Stimulated activated effector memory CD8-positive, alpha-beta T cell treated with anti-CD3 and anti-CD28 coated beads, Interleukin-12 subunit alpha, Interleukin-12 subunit beta, amount 100 ng/mL, for 72 hours (primary cell): ENCODE measurements at regions not wholly inside any gene's neighbourhood (a gene's known extent, or its start where the extent isn't known, plus 50 kb on each side); places are given as distances from the start of the nearest gene placed in this dataset.

Source experiments
- ATAC-seq: fragments of 150-1000 bp; cut with Tn5 transposase; 2 replicates; pipeline ENCODE4 v1.10.0; 2021
- DNase-seq, 2 donors: peaks; one replicate each; pipeline ENCODE4 v3.0.0; 2021 to 2022; ENCODE audit warnings: low spot score in 2 of 2
- H3K27ac Mint-ChIP-seq: one replicate; pipeline ENCODE4 v1.8.0; 2022; ENCODE audit warnings: mild to moderate bottlenecking, mixed read lengths
- H3K36me3 Mint-ChIP-seq: one replicate; pipeline ENCODE4 v1.8.0; 2022; ENCODE audit warnings: mild to moderate bottlenecking, mixed read lengths
- H3K4me1 Mint-ChIP-seq: one replicate; pipeline ENCODE4 v1.8.0; 2022; ENCODE audit warnings: mixed read lengths
- H3K4me3 Mint-ChIP-seq: one replicate; pipeline ENCODE4 v1.8.0; 2022; ENCODE audit warnings: mild to moderate bottlenecking, mixed read lengths
- H3K9me3 Mint-ChIP-seq: one replicate; pipeline ENCODE4 v1.8.0; 2022; ENCODE audit warnings: mixed read lengths

- Mint-ChIP-seq H3K9me3 (no peaks in the 10 kb centered on the region), H3K4me3 (no peak overlapping the region), H3K27ac (no peak overlapping the region), H3K36me3 (no peaks in the 10 kb centered on the region), H3K4me1 (no peaks in the 10 kb centered on the region)
- ATAC-seq = no peak
- DNase-seq = no peak
Observed at GRCh38 chr10:131433568-131433967, 122.0 kb upstream of the TCERG1L start.

DNA sequence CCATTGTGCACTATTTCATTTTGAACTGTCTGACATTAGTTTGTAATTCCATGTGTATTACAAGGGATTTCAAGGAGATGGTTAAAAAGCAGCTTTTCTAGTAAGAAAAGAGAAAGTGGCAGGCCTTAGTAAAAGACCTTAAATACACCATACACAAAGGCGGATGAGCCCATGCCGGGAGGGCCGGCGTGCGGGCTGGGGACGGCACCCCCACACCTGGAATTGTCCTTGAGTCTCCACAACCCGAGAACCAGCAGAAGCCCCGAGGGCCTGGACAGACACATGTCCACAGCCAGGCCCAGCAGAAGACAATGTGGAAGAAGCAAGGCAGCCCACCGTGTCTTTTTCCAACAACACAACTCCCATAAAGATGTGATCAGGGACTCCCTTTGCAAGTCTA, 123.7 kb upstream of the TCERG1L start:
- H3K36me3 Mint-ChIP-seq = no peaks in the 10 kb centered on the region
- DNase-seq (no peak), ATAC-seq (no peak)
- no peak overlapping the region for H3K4me3 Mint-ChIP-seq
- H3K27ac Mint-ChIP-seq = no peak overlapping the region
- H3K9me3 Mint-ChIP-seq = peaks cover 4% of the 10 kb centered on the region
- no peaks in the 10 kb centered on the region for H3K4me1 Mint-ChIP-seq

DNA sequence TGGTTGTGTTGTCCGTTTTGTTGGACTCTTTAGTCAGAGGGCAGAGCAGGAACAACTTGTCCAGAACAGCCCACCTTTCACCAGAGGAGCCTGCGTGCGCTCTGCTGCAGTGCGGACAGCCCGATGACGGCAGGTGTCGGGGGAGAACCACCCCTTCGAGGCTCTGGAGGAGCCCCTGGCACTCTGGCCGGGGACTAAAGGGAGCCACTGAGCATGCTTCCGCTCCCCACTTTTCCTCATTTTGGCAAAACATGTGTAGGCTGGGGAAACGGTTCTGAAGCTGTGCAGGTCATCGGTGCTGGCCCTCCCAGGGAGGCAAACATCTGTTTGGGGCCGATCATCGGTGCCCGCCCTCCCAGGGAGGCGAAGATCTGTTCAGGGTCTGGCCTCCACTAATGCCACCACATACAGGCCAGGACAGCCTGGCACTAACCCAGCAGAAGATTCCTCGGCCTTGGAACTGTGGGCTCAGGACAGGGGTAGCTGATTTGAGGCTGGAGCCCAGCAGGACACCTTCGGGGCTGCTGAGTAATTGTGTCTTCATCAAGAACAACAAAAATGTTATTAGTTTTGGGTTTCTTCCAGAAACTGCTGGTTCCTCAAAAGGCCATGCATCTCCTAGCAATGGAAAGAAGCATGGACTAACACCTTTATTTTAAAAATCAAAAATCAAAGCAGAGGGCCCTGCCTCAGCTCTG, 124.4 kb upstream of the TCERG1L start:
- DNase-seq (no peak), ATAC-seq (no peak)
- H3K27ac Mint-ChIP-seq = no peak overlapping the region
- peaks cover 4% of the 10 kb centered on the region for H3K9me3 Mint-ChIP-seq
- no peak overlapping the region for H3K4me3 Mint-ChIP-seq
- no peaks in the 10 kb centered on the region for H3K4me1 Mint-ChIP-seq
- no peaks in the 10 kb centered on the region for H3K36me3 Mint-ChIP-seq

- H3K9me3 Mint-ChIP-seq = peaks cover 4% of the 10 kb centered on the region
- ATAC-seq = no peak
- DNase-seq = no peak
- no peaks in the 10 kb centered on the region for H3K36me3 Mint-ChIP-seq
- H3K4me3 Mint-ChIP-seq = no peak overlapping the region
- no peak overlapping the region for H3K27ac Mint-ChIP-seq
- H3K4me1 Mint-ChIP-seq = no peaks in the 10 kb centered on the region
Observed at GRCh38 chr10:131436458-131436857, 124.9 kb upstream of the TCERG1L start.

GRCh38 chr10:131437556-131438475, 126.3 kb upstream of the TCERG1L start:
- no peak overlapping the region for H3K27ac Mint-ChIP-seq
- no peaks in the 10 kb centered on the region for H3K4me1 Mint-ChIP-seq
- no peak for ATAC-seq
- H3K4me3 Mint-ChIP-seq = no peak overlapping the region
- H3K9me3 Mint-ChIP-seq = peaks cover 4% of the 10 kb centered on the region
- DNase-seq = no peak
- H3K36me3 Mint-ChIP-seq = no peaks in the 10 kb centered on the region

- Mint-ChIP-seq H3K4me3 (no peak overlapping the region), H3K4me1 (no peaks in the 10 kb centered on the region), H3K9me3 (peaks cover 4% of the 10 kb centered on the region), H3K27ac (no peak overlapping the region), H3K36me3 (no peaks in the 10 kb centered on the region)
- DNase-seq = no peak
- ATAC-seq = no peak
Observed at GRCh38 chr10:131438665-131439064, 127.1 kb upstream of the TCERG1L start.

- DNase-seq (no peak), ATAC-seq (no peak)
- no peak overlapping the region for H3K27ac Mint-ChIP-seq
- H3K36me3 Mint-ChIP-seq = no peaks in the 10 kb centered on the region
- H3K4me1 Mint-ChIP-seq = no peaks in the 10 kb centered on the region
- H3K9me3 Mint-ChIP-seq = peaks cover 4% of the 10 kb centered on the region
- no peak overlapping the region for H3K4me3 Mint-ChIP-seq
Observed at GRCh38 chr10:131439705-131440104, 128.2 kb upstream of the TCERG1L start.

GRCh38 chr10:131440405-131441360, 129.2 kb upstream of the TCERG1L start:
- Mint-ChIP-seq H3K27ac (no peak overlapping the region), H3K4me1 (no peaks in the 10 kb centered on the region)
- DNase-seq = no peak

GRCh38 chr10:131442271-131442670, 130.8 kb upstream of the TCERG1L start:
- Mint-ChIP-seq H3K9me3 (peaks cover 4% of the 10 kb centered on the region), H3K4me3 (no peak overlapping the region), H3K36me3 (no peaks in the 10 kb centered on the region), H3K27ac (no peak overlapping the region), H3K4me1 (no peaks in the 10 kb centered on the region)
- no peak for ATAC-seq
- no peak for DNase-seq

More at GRCh38 chr10:131440405-131441360, 129.2 kb upstream of the TCERG1L start:
- Mint-ChIP-seq H3K36me3 (no peaks in the 10 kb centered on the region), H3K4me3 (no peak overlapping the region), H3K9me3 (peaks cover 4% of the 10 kb centered on the region)
- ATAC-seq = no peak

GRCh38 chr10:131444286-131444685, 132.8 kb upstream of the TCERG1L start:
- no peaks in the 10 kb centered on the region for H3K36me3 Mint-ChIP-seq
- H3K4me1 Mint-ChIP-seq = no peaks in the 10 kb centered on the region
- no peaks in the 10 kb centered on the region for H3K9me3 Mint-ChIP-seq
- DNase-seq = no peak
- no peak overlapping the region for H3K4me3 Mint-ChIP-seq
- no peak for ATAC-seq
- no peak overlapping the region for H3K27ac Mint-ChIP-seq

DNA sequence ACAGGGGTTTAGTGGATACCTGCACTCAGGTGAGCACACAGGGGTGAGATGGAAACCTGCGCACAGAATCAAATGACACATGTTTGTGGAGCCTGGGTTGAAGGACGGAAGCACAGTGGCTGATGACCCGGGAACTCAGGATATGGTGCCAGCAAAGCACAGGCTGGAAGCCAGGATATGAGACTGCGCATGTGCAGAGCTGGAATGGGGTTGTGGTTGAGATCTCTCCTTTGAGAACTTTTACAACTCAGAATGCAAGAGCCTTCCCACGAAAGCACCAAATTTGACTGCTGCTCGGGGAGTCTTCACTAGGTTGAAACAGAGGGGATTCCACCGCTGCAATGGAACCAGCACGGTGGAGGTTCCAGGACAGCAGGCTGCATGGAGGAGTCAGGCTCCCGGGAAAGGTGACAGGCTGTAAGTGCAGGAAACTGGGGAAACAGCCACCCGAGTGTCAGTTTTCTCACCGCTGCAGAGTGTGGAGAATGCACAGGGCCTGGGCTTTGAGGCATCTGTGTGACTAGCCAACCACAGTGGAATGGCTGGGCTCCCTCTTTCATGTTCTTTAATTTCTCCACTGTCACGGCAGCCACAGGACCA, 133.4 kb upstream of the TCERG1L start:
- no peaks in the 10 kb centered on the region for H3K36me3 Mint-ChIP-seq

DNA sequence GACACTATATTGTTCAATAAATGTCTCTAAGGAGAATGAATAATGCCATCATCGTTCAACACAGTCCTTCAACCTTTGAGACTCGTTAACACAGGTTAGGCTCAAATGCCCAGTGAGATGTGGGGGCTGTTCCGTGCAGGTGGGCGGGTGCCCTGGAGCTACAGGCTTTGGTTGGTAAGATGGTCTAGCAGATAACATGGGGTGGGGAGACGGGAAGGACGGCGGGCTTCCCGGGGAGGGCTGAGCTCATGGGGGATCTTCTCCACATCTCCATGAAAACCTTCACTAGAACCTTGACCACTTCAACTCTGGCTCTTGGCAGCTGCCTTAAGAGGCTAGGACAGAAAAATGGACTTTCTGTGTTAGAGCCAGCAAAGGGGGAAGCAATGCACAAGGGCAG, 134.1 kb upstream of the TCERG1L start:
- DNase-seq = no peak
- no peaks in the 10 kb centered on the region for H3K4me1 Mint-ChIP-seq
- H3K9me3 Mint-ChIP-seq = no peaks in the 10 kb centered on the region
- H3K36me3 Mint-ChIP-seq = no peaks in the 10 kb centered on the region
- H3K4me3 Mint-ChIP-seq = no peak overlapping the region
- H3K27ac Mint-ChIP-seq = no peak overlapping the region
- ATAC-seq = no peak

More for the DNA sequence above, 133.4 kb upstream of the TCERG1L start:
- no peak overlapping the region for H3K27ac Mint-ChIP-seq
- no peaks in the 10 kb centered on the region for H3K4me1 Mint-ChIP-seq
- H3K4me3 Mint-ChIP-seq = no peak overlapping the region
- no peak for DNase-seq
- ATAC-seq = no peak
- no peaks in the 10 kb centered on the region for H3K9me3 Mint-ChIP-seq

GRCh38 chr10:131446171-131446570, 134.7 kb upstream of the TCERG1L start:
- H3K9me3 Mint-ChIP-seq = no peaks in the 10 kb centered on the region
- no peaks in the 10 kb centered on the region for H3K36me3 Mint-ChIP-seq
- no peak overlapping the region for H3K27ac Mint-ChIP-seq
- ATAC-seq (no peak), DNase-seq (no peak)
- no peak overlapping the region for H3K4me3 Mint-ChIP-seq
- no peaks in the 10 kb centered on the region for H3K4me1 Mint-ChIP-seq

- no peak for ATAC-seq
- Mint-ChIP-seq H3K4me3 (no peak overlapping the region), H3K9me3 (no peaks in the 10 kb centered on the region), H3K27ac (no peak overlapping the region), H3K36me3 (no peaks in the 10 kb centered on the region), H3K4me1 (no peaks in the 10 kb centered on the region)
- DNase-seq = no peak
Observed at GRCh38 chr10:131448171-131448570, 136.7 kb upstream of the TCERG1L start.

DNA sequence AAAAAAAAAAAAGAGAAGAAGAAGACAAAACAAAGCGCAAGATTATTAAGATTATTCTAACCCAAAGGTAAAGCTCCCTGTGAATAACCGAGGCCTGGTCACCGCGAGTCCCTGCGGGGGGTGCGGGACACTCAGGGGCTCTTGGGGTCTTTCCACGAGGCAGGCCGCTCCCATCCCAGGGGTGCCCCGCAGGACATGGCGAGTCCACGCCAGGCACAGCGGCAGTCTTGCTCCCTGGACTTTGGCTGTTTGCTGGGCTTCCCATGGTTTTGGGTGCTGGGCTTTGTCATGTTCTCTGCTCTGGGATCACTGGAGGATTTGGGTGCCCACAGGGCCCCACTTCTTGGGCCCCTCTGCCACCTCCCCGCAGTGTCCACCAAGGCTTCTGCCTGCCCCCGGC, 137.4 kb upstream of the TCERG1L start:
- no peak for ATAC-seq
- no peaks in the 10 kb centered on the region for H3K4me1 Mint-ChIP-seq
- H3K9me3 Mint-ChIP-seq = no peaks in the 10 kb centered on the region
- DNase-seq = no peak
- no peak overlapping the region for H3K27ac Mint-ChIP-seq
- H3K4me3 Mint-ChIP-seq = no peak overlapping the region
- no peaks in the 10 kb centered on the region for H3K36me3 Mint-ChIP-seq
